Head of caudate nucleus (tissue), 42 donors: ENCODE measurements at regions not wholly inside any gene's neighbourhood (a gene's known extent, or its start where the extent isn't known, plus 50 kb on each side); places are given as distances from the start of the nearest gene placed in this dataset.

ENCODE experiments used
- DNase-seq, 42 donors: peaks; one replicate each; pipeline versions ENCODE4 v3.0.0 to v3.0.0-alpha.2; 2020 to 2021; ENCODE audit warnings: mixed read lengths in 7 of 42
- intact Hi-C: fragments of 100-400 bp; cut with DNase I; formaldehyde crosslinking; loops from one replicate; pipeline ENCODE4 v1.15.0; 2022

- intact Hi-C loops: no loop called here
- no peak for DNase-seq
Observed at GRCh38 chrX:9330249-9330982, 134.4 kb upstream of the TBL1X start.

GRCh38 chrX:9333873-9334560 lies 130.8 kb upstream of the TBL1X start:
- intact Hi-C loops: no loop called here
- no peak for DNase-seq

- intact Hi-C loops: no loop called here
- DNase-seq: no peak
Observed at GRCh38 chrX:9335251-9335650, 129.6 kb upstream of the TBL1X start.

- intact Hi-C loops: no loop called here
Observed at GRCh38 chrX:9336456-9336855, 128.4 kb upstream of the TBL1X start.

GRCh38 chrX:9337046-9337445 lies 127.8 kb upstream of the TBL1X start:
- DNase-seq: peak in 28 of 42 donors; percentile 4 to 79 (median 42)
- intact Hi-C loops: no loop called here

More at GRCh38 chrX:9336456-9336855, 128.4 kb upstream of the TBL1X start:
- DNase-seq: no peak

GRCh38 chrX:9338986-9339385 lies 125.9 kb upstream of the TBL1X start:
- DNase-seq: no peak
- intact Hi-C loops: no loop called here

- intact Hi-C loops: no loop called here
- DNase-seq: no peak
Observed at GRCh38 chrX:9339603-9340491, 125.0 kb upstream of the TBL1X start.

- intact Hi-C loops: no loop called here
- peak in 10 of 42 donors; percentile 6 to 40 (median 28) for DNase-seq
Observed at GRCh38 chrX:9340598-9341290, 124.1 kb upstream of the TBL1X start.

- intact Hi-C loops: loop anchor here (1.0 kb wide), 1 partner anchor 122 kb away; no protein-coding TSS in a partner anchor
- peak in 37 of 42 donors; percentile 18 to 78 (median 51) for DNase-seq
Observed at GRCh38 chrX:9341291-9342201, 123.3 kb upstream of the TBL1X start.

GRCh38 chrX:9342561-9343051 lies 122.3 kb upstream of the TBL1X start:
- intact Hi-C loops: loop anchor here (1.0 kb wide), 1 partner anchor 121 kb away; no protein-coding TSS in a partner anchor
- peak; percentile 58 to 89 (median 79) for DNase-seq

- no peak for DNase-seq
- intact Hi-C loops: no loop called here
Observed at GRCh38 chrX:9343971-9344370, 120.9 kb upstream of the TBL1X start.

GRCh38 chrX:9345957-9346356 lies 118.9 kb upstream of the TBL1X start:
- intact Hi-C loops: no loop called here
- DNase-seq: no peak

GRCh38 chrX:9349572-9350494 lies 115.0 kb upstream of the TBL1X start:
- intact Hi-C loops: no loop called here
- DNase-seq: peak in 4 of 42 donors; percentile 16 to 37 (median 26)

- no peak for DNase-seq
- intact Hi-C loops: no loop called here
Observed at GRCh38 chrX:9351126-9351525, 113.7 kb upstream of the TBL1X start.

- intact Hi-C loops: no loop called here
- no peak for DNase-seq
Observed at GRCh38 chrX:9352243-9352642, 112.6 kb upstream of the TBL1X start.

- intact Hi-C loops: no loop called here
- peak in 13 of 42 donors; percentile 5 to 66 (median 27) for DNase-seq
Observed at GRCh38 chrX:9352694-9353411, 112.0 kb upstream of the TBL1X start.
